GM12873 (cell line): ENCODE measurements at regions not wholly inside any gene's neighbourhood (a gene's known extent, or its start where the extent isn't known, plus 50 kb on each side); places are given as distances from the start of the nearest gene placed in this dataset.

ENCODE experiments used
- CTCF ChIP-seq: IDR thresholded peaks from 2 replicates; pipeline ENCODE4 v1.5.1; 2012; ENCODE audit warnings: low read depth, mild to moderate bottlenecking, moderate library complexity, low read length, control low read depth; ENCODE audit not compliant: insufficient read depth; ENCODE audit errors: missing control alignments

- no peak for TF ChIP-seq CTCF
Observed at GRCh38 chr13:42497798-42498197, 76.2 kb upstream of the TNFSF11 start.

- peak; percentile 25 for TF ChIP-seq CTCF
Observed at GRCh38 chr13:42498521-42498920, 75.4 kb upstream of the TNFSF11 start.
